Esophagus muscularis mucosa (tissue), 4 donors: ENCODE measurements at regions not wholly inside any gene's neighbourhood (a gene's known extent, or its start where the extent isn't known, plus 50 kb on each side); places are given as distances from the start of the nearest gene placed in this dataset.

Experiments used
- DNase-seq: peaks from one replicate; pipeline ENCODE4 v3.0.0-alpha.2; 2017; ENCODE audit errors: extremely low spot score
- H3K27ac ChIP-seq, 4 donors: fragments of 200-600 bp; sonication (generic); replicated peaks in 1 of 4; 1 replicate in 3 of 4; 2 replicates in 1 of 4; pipeline ENCODE4 v1.5.1; 2016 to 2019; ENCODE audit warnings: mild to moderate bottlenecking in 1 of 4
- H3K27me3 ChIP-seq, 4 donors: fragments of 200-600 bp; sonication (generic); one replicate each; pipeline versions ENCODE4 v1.5.1 to v1.6.0; 2016 to 2019
- H3K36me3 ChIP-seq, 4 donors: fragments of 200-600 bp; sonication (generic); one replicate each; pipeline ENCODE4 v1.5.1; 2016 to 2019
- H3K4me1 ChIP-seq, 4 donors: fragments of 200-600 bp; sonication (generic); one replicate each; pipeline ENCODE4 v1.5.1; 2016 to 2019
- H3K4me3 ChIP-seq, 4 donors: fragments of 200-600 bp; sonication (generic); 1 replicate in 2 of 4; 2 replicates in 2 of 4; pipeline ENCODE4 v1.5.1; 2016 to 2019; ENCODE audit warnings: mild to moderate bottlenecking in 4 of 4, moderate library complexity in 1 of 4
- H3K9me3 ChIP-seq, 4 donors: fragments of 200-600 bp; sonication (generic); 1 replicate in 3 of 4; 2 replicates in 1 of 4; pipeline ENCODE4 v1.5.1; 2016 to 2019
- CTCF ChIP-seq, 3 experiments: fragments of 200-600 bp in 2 of 3; fragments of 450-650 bp in 1 of 3; sonication (generic) in 2 of 3; IDR thresholded peaks; one replicate each; pipeline ENCODE4 v1.5.1; 2017 to 2019; ENCODE audit warnings: antibody characterized with exemption in 3 of 3, mild to moderate bottlenecking in 2 of 3, moderate library complexity in 1 of 3
- EP300 ChIP-seq: sonication (generic); formaldehyde crosslinking; IDR thresholded peaks from one replicate; pipeline ENCODE4 v1.6.1; 2017; ENCODE audit warnings: antibody characterized with exemption
- POLR2A ChIP-seq: fragments of 450-650 bp; IDR thresholded peaks from one replicate; pipeline ENCODE4 v1.6.1; 2017; ENCODE audit warnings: antibody characterized with exemption, moderate library complexity, mild to moderate bottlenecking, low read depth
- POLR2AphosphoS5 ChIP-seq, 2 donors: sonication (generic); formaldehyde crosslinking; IDR thresholded peaks; one replicate each; pipeline ENCODE4 v1.6.1; 2017; ENCODE audit warnings: antibody characterized with exemption in 2 of 2
- WGBS: methylation state at CpG from one replicate; pipeline ENCODE4 v1.1.5; 2018; 5-methylcytosine and 5-hydroxymethylcytosine counted together
- intact Hi-C: fragments of 100-400 bp; cut with DNase I; formaldehyde crosslinking; loops from one replicate; pipeline ENCODE4 v1.15.1; 2023

GRCh38 chr15:99455789-99456160, 110.0 kb upstream of the MEF2A start:
- TF ChIP-seq POLR2AphosphoS5 (IDR thresholded peaks at IDR 0.05) (no peak), POLR2A (no peak), EP300 (no peak), CTCF (IDR thresholded peaks at IDR 0.05) (no peak)
- no peaks in the 10 kb centered on the region for H3K36me3 ChIP-seq
- peaks cover 49 to 53% (median 52%) of the 10 kb centered on the region in 4 donors for H3K4me1 ChIP-seq
- H3K27ac ChIP-seq, result peak overlapping the region; percentile 79 to 86 (median 83)
- no peak overlapping the region for H3K4me3 ChIP-seq
- intact Hi-C loops, result no loop called here
- DNase-seq, result no peak
- no peaks in the 10 kb centered on the region for H3K27me3 ChIP-seq
- no peaks in the 10 kb centered on the region for H3K9me3 ChIP-seq

GRCh38 chr15:99464137-99464536, 101.6 kb upstream of the MEF2A start:
- no peak for DNase-seq
- no peaks in the 10 kb centered on the region for H3K27me3 ChIP-seq
- H3K9me3 ChIP-seq, result peaks cover 0 to 25% (median 16%) of the 10 kb centered on the region in 4 donors
- WGBS, result 91% methylated on average over 2 of the region's 2 CpGs
- intact Hi-C loops, result no loop called here
- no peaks in the 10 kb centered on the region for H3K36me3 ChIP-seq
- H3K4me1 ChIP-seq, result no peaks in the 10 kb centered on the region
- H3K4me3 ChIP-seq, result no peak overlapping the region
- no peak for TF ChIP-seq CTCF (IDR thresholded peaks at IDR 0.05)
- no peak for TF ChIP-seq POLR2A
- no peak for TF ChIP-seq POLR2AphosphoS5 (IDR thresholded peaks at IDR 0.05)
- H3K27ac ChIP-seq, result no peak overlapping the region

GRCh38 chr15:99466701-99467337, 99.0 kb upstream of the MEF2A start:
- Histone ChIP-seq H3K36me3 (no peaks in the 10 kb centered on the region), H3K4me1 (no peaks in the 10 kb centered on the region), H3K4me3 (no peak overlapping the region), H3K27me3 (no peaks in the 10 kb centered on the region), H3K9me3 (peaks cover 0 to 23% (median 16%) of the 10 kb centered on the region in 4 donors), H3K27ac (no peak overlapping the region)
- intact Hi-C loops, result no loop called here
- TF ChIP-seq POLR2AphosphoS5 (IDR thresholded peaks at IDR 0.05), result no peak
- no peak for TF ChIP-seq CTCF (IDR thresholded peaks at IDR 0.05)
- TF ChIP-seq EP300, result no peak
- TF ChIP-seq POLR2A, result no peak
- whole genome bisulfite sequencing, result 88% methylated on average over 18 of the region's 18 CpGs
- no peak for DNase-seq

DNA sequence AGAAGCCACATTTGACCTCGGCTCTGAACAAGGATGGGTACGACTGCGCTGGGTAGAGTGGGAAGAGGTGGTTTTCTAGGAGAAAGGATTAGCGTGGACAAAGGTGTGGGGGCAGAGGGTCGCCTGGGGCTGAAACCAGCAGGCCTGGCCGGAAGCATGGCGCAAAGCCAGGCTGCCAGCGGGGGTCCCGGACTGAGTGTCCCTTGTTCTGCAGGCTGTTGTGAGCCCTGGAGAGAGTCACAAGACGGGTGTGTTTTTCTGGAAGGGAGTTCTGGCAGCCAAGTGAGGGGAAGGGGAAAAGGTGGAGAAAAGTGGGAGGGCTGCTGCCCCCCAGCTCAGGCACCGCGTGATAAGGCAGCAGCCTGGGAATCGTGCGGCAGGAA, 98.5 kb upstream of the MEF2A start:
- 88% methylated on average over 14 of the region's 14 CpGs for WGBS
- TF ChIP-seq CTCF (IDR thresholded peaks at IDR 0.05) (no peak), POLR2AphosphoS5 (IDR thresholded peaks at IDR 0.05) (no peak), EP300 (no peak), POLR2A (no peak)
- intact Hi-C loops, result no loop called here
- Histone ChIP-seq H3K36me3 (no peaks in the 10 kb centered on the region), H3K27me3 (no peaks in the 10 kb centered on the region), H3K4me1 (no peaks in the 10 kb centered on the region), H3K9me3 (peaks cover 0 to 18% (median 16%) of the 10 kb centered on the region in 4 donors), H3K27ac (no peak overlapping the region), H3K4me3 (no peak overlapping the region)
- no peak for DNase-seq
